ENCODE measurements at regions not wholly inside any gene's neighbourhood (a gene's known extent, or its start where the extent isn't known, plus 50 kb on each side); places are given as distances from the start of the nearest gene placed in this dataset.

DNA sequence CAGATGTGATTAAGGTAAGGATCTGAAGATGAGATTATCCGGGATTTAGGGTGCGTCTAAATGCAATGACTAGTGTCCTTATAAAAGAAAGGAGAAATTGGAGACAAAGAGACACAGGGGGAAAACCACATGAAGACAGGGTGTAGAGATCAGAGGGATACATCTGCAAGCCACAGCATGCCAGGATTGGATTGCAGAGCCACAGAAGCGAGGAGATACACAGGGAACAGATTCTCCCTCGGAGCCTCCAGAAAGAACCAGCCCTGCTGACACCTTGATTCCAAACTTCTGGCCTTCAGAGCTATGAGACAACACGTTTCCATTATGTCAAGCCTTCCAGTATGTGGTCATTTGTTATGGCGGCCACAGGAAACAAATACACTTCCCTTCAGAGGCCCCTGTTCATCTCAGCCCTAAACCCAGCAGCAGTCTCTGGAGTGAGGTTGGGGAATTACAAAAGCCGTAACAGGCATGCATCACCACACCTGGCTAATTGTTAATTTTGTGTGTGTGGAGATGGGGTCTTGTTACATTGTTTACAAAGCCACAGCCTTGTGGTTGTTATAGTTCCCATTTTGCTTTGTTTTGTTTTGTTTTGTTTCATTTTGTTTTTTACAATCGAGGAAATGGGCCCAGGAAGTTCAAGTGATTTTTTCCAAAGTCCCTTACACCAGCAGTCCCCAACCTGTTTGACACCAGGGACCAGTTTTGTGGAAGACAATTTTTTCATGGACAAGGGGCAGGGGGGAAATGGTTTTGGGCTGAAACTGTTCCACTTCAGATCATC, 51.6 kb upstream of the LYRM9 start:
- TF ChIP-seq, protein P1, sequence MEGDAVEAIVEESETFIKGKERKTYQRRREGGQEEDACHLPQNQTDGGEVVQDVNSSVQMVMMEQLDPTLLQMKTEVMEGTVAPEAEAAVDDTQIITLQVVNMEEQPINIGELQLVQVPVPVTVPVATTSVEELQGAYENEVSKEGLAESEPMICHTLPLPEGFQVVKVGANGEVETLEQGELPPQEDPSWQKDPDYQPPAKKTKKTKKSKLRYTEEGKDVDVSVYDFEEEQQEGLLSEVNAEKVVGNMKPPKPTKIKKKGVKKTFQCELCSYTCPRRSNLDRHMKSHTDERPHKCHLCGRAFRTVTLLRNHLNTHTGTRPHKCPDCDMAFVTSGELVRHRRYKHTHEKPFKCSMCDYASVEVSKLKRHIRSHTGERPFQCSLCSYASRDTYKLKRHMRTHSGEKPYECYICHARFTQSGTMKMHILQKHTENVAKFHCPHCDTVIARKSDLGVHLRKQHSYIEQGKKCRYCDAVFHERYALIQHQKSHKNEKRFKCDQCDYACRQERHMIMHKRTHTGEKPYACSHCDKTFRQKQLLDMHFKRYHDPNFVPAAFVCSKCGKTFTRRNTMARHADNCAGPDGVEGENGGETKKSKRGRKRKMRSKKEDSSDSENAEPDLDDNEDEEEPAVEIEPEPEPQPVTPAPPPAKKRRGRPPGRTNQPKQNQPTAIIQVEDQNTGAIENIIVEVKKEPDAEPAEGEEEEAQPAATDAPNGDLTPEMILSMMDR (IDR thresholded peaks at IDR 0.05) = no peak
- H3K4me3 Mint-ChIP-seq = no peak overlapping the region
- POLR2A ChIA-PET = no interaction called here

GRCh38 chr17:27945333-27945616, 52.1 kb upstream of the LYRM9 start:
- Mint-ChIP-seq H3K4me1 (ENCODE audit: low read depth) (no peaks in the 10 kb centered on the region), H3K27ac (no peak overlapping the region), H3K9me3 (no peaks in the 10 kb centered on the region), H3K36me3 (ENCODE audit: low read depth) (no peaks in the 10 kb centered on the region), H3K27me3 (no peaks in the 10 kb centered on the region), H3K4me3 (no peak overlapping the region)
- TF ChIP-seq, protein P1 (IDR thresholded peaks at IDR 0.05) = no peak
- intact Hi-C loops (cut with DNase I, micrococcal nuclease) = no loop called here
- CTCF ChIA-PET = no interaction called here
- ATAC-seq (ENCODE audit: poor library complexity) = no peak
- H3K4me3 ChIP-seq (ENCODE audit: low read length) = no peak overlapping the region
- DNase-seq = no peak
- no peak overlapping the region for H3K27ac ChIP-seq (ENCODE audit: low read depth in 1 of 2, low read length in 2 of 2)
- no peaks in the 10 kb centered on the region for H3K9me3 ChIP-seq (ENCODE audit: control insufficient read depth in 1 of 2, insufficient read depth in 1 of 2, low read length in 2 of 2)
- H3K4me1 ChIP-seq (ENCODE audit: insufficient read depth, low read length) = no peaks in the 10 kb centered on the region
- H3K36me3 ChIP-seq (ENCODE audit: insufficient read depth, low read length) = no peaks in the 10 kb centered on the region
- H3K27me3 ChIP-seq (ENCODE audit: control insufficient read depth in 1 of 2, insufficient read depth in 2 of 2, low read length in 2 of 2) = no peaks in the 10 kb centered on the region
- POLR2A ChIA-PET = no interaction called here

More for the DNA sequence above, 51.6 kb upstream of the LYRM9 start:
- no peaks in the 10 kb centered on the region for H3K27me3 ChIP-seq (ENCODE audit: control insufficient read depth in 1 of 2, insufficient read depth in 2 of 2, low read length in 2 of 2)
- H3K9me3 ChIP-seq (ENCODE audit: control insufficient read depth in 1 of 2, insufficient read depth in 1 of 2, low read length in 2 of 2) = no peaks in the 10 kb centered on the region
- no peak overlapping the region for H3K27ac ChIP-seq (ENCODE audit: low read depth in 1 of 2, low read length in 2 of 2)
- Mint-ChIP-seq H3K36me3 (ENCODE audit: low read depth) (no peaks in the 10 kb centered on the region), H3K4me1 (ENCODE audit: low read depth) (no peaks in the 10 kb centered on the region), H3K27ac (no peak overlapping the region), H3K27me3 (no peaks in the 10 kb centered on the region), H3K9me3 (no peaks in the 10 kb centered on the region)
- no peaks in the 10 kb centered on the region for H3K36me3 ChIP-seq (ENCODE audit: insufficient read depth, low read length)
- intact Hi-C loops (cut with DNase I, micrococcal nuclease) = no loop called here
- CTCF ChIA-PET = no interaction called here
- no peak for DNase-seq
- H3K4me3 ChIP-seq (ENCODE audit: low read length) = no peak overlapping the region
- ATAC-seq (ENCODE audit: poor library complexity) = no peak
- H3K4me1 ChIP-seq (ENCODE audit: insufficient read depth, low read length) = no peaks in the 10 kb centered on the region

- no peak overlapping the region for H3K4me3 ChIP-seq (ENCODE audit: low read length)
- Mint-ChIP-seq H3K27me3 (peaks cover 3% of the 10 kb centered on the region), H3K36me3 (ENCODE audit: low read depth) (no peaks in the 10 kb centered on the region), H3K4me1 (ENCODE audit: low read depth) (no peaks in the 10 kb centered on the region), H3K9me3 (no peaks in the 10 kb centered on the region), H3K4me3 (no peak overlapping the region), H3K27ac (no peak overlapping the region)
- ChIA-PET POLR2A (no interaction called here), CTCF (no interaction called here)
- intact Hi-C loops (cut with DNase I, micrococcal nuclease) = no loop called here
- H3K36me3 ChIP-seq (ENCODE audit: insufficient read depth, low read length) = no peaks in the 10 kb centered on the region
- peaks cover 0 to 2% of the 10 kb centered on the region in 2 experiments for H3K27me3 ChIP-seq (ENCODE audit: control insufficient read depth in 1 of 2, insufficient read depth in 2 of 2, low read length in 2 of 2)
- no peaks in the 10 kb centered on the region for H3K9me3 ChIP-seq (ENCODE audit: control insufficient read depth in 1 of 2, insufficient read depth in 1 of 2, low read length in 2 of 2)
- ATAC-seq (ENCODE audit: poor library complexity) (no peak), DNase-seq (no peak)
- no peak overlapping the region for H3K27ac ChIP-seq (ENCODE audit: low read depth in 1 of 2, low read length in 2 of 2)
- TF ChIP-seq, protein P1 (IDR thresholded peaks at IDR 0.05) = no peak
- no peaks in the 10 kb centered on the region for H3K4me1 ChIP-seq (ENCODE audit: insufficient read depth, low read length)
These were observed 52.8 kb upstream of the LYRM9 start for GRCh38 chr17:27945953-27946352.
